Osteoblast (primary cell): ENCODE measurements at regions not wholly inside any gene's neighbourhood (a gene's known extent, or its start where the extent isn't known, plus 50 kb on each side); places are given as distances from the start of the nearest gene placed in this dataset.

ENCODE experiments used
- DNase-seq: peaks from one replicate; pipeline ENCODE4 v3.0.0; 2011; ENCODE audit warnings: low spot score, mixed read lengths; ENCODE audit not compliant: insufficient read length; ENCODE audit errors: missing footprints
- H2AFZ ChIP-seq: 2 replicates; pipeline ENCODE4 v1.6.0; 2011; ENCODE audit warnings: mild to moderate bottlenecking, low read length
- H3K27ac ChIP-seq: 2 replicates; pipeline ENCODE4 v1.5.1; 2011; ENCODE audit warnings: mild to moderate bottlenecking, low read depth, low read length, moderate library complexity
- H3K27me3 ChIP-seq: 2 replicates; pipeline ENCODE4 v1.6.0; 2012; ENCODE audit warnings: mild to moderate bottlenecking, control low read depth, inconsistent platforms, low read length, moderate library complexity; ENCODE audit not compliant: insufficient read depth
- H3K36me3 ChIP-seq: 2 replicates; pipeline ENCODE4 v1.5.1; 2011; ENCODE audit warnings: mild to moderate bottlenecking, low read length, control low read depth, moderate library complexity; ENCODE audit not compliant: insufficient read depth
- H3K4me1 ChIP-seq: 2 replicates; pipeline ENCODE4 v1.5.1; 2011; ENCODE audit warnings: mild to moderate bottlenecking, low read length, control low read depth, moderate library complexity; ENCODE audit not compliant: insufficient read depth
- H3K4me2 ChIP-seq: 2 replicates; pipeline ENCODE4 v1.6.0; 2011; ENCODE audit warnings: mild to moderate bottlenecking, low read length; ENCODE audit not compliant: insufficient read depth
- H3K4me3 ChIP-seq: fragments of 200-600 bp; sonication (generic); 3 replicates; pipeline ENCODE4 v1.5.1; 2012; ENCODE audit warnings: mild to moderate bottlenecking, low read length, inconsistent platforms; ENCODE audit not compliant: insufficient read depth
- H3K79me2 ChIP-seq: 2 replicates; pipeline ENCODE4 v1.6.0; 2012; ENCODE audit warnings: mild to moderate bottlenecking, low read length, control low read depth, inconsistent platforms; ENCODE audit not compliant: insufficient read depth
- H3K9me3 ChIP-seq: 2 replicates; pipeline ENCODE4 v1.5.1; 2011; ENCODE audit warnings: low read depth, low read length, control low read depth
- H4K20me1 ChIP-seq: 2 replicates; pipeline ENCODE4 v1.6.0; 2012; ENCODE audit warnings: mild to moderate bottlenecking, low read length, control low read depth; ENCODE audit not compliant: insufficient read depth
- TF ChIP-seq, protein P1 (sequence below): IDR thresholded peaks from 2 replicates; pipeline ENCODE4 v1.5.1; 2011; ENCODE audit warnings: mild to moderate bottlenecking, low read depth, low read length, moderate library complexity; ENCODE audit errors: extremely low read depth

DNA sequence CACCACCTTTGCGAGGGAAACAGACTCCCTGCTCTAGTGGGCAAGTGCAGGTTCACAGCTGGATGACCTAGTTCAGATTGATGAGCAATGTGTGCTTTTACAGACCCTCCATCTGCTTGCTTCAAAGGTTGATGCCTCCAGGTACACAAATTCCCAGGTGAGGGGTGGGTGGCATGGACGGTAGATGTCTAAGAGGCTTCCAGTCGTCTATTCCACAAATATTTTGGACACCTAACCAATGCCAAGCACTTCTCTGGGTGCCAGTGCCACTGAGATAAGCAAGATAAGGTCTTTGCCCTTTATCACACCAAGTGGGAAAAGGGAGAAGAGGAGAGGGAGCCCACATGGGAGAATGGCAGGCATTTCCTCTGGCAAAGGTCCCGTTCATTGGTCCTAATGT lies 316.6 kb upstream of the CDH5 start:
- Histone ChIP-seq H3K36me3 (no peaks in the 10 kb centered on the region), H3K79me2 (no peaks in the 10 kb centered on the region), H3K27ac (no peak overlapping the region), H4K20me1 (no peaks in the 10 kb centered on the region), H3K4me1 (peaks cover 3% of the 10 kb centered on the region), H3K9me3 (no peaks in the 10 kb centered on the region), H3K27me3 (no peaks in the 10 kb centered on the region), H3K4me2 (no peak overlapping the region), H3K4me3 (no peak overlapping the region), H2AFZ (no peak overlapping the region)
- no peak for DNase-seq
- TF ChIP-seq, protein P1, sequence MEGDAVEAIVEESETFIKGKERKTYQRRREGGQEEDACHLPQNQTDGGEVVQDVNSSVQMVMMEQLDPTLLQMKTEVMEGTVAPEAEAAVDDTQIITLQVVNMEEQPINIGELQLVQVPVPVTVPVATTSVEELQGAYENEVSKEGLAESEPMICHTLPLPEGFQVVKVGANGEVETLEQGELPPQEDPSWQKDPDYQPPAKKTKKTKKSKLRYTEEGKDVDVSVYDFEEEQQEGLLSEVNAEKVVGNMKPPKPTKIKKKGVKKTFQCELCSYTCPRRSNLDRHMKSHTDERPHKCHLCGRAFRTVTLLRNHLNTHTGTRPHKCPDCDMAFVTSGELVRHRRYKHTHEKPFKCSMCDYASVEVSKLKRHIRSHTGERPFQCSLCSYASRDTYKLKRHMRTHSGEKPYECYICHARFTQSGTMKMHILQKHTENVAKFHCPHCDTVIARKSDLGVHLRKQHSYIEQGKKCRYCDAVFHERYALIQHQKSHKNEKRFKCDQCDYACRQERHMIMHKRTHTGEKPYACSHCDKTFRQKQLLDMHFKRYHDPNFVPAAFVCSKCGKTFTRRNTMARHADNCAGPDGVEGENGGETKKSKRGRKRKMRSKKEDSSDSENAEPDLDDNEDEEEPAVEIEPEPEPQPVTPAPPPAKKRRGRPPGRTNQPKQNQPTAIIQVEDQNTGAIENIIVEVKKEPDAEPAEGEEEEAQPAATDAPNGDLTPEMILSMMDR = no peak

DNA sequence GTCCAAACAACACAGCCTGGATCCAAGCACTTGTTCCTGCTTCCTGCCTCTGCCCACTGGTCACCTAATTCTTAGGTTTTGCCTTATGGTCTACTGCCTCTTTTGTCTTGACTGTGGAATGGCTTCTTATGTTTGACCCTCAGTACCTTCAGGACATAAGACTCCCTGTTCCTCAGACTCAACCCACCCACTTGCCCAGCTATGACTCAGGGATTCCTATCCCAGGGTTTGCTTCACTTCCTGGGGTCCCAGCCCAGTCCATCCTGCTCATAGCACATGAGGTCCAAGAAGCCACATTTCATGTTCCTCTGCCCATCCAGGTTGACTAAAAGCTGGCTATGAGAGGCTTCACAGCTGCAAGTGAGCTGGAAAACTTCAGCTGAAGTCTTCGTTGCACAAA lies 320.9 kb upstream of the CDH5 start:
- H4K20me1 ChIP-seq = no peaks in the 10 kb centered on the region
- H3K27me3 ChIP-seq = no peaks in the 10 kb centered on the region
- H3K27ac ChIP-seq = no peak overlapping the region
- H3K79me2 ChIP-seq = no peaks in the 10 kb centered on the region
- no peaks in the 10 kb centered on the region for H3K36me3 ChIP-seq
- peaks cover 3% of the 10 kb centered on the region for H3K4me1 ChIP-seq
- H3K9me3 ChIP-seq = no peaks in the 10 kb centered on the region
- no peak for DNase-seq
- no peak overlapping the region for H3K4me2 ChIP-seq
- peak overlapping the region; percentile 20 for H2AFZ ChIP-seq
- TF ChIP-seq, protein P1 = no peak
- no peak overlapping the region for H3K4me3 ChIP-seq

DNA sequence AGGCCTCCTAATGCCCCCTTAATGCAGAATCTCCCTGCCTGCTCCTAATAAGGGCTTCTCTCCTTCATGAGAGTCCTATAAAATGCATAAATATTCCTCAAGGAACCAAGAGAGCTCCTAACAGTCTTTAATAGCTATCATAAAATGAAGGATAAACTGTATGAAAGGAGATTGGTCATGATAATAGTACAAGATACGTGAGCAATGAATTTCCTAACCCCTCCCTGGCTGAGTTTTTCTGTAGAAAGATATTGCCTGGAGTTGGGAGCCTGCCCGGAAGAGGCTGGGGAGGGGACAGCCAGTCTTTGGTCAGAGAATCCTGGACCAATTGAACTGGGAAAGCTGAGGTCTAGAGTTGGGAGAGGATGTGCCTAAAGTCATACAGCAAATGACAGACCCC lies 321.9 kb upstream of the CDH5 start:
- TF ChIP-seq, protein P1 = no peak
- no peak for DNase-seq
- Histone ChIP-seq H3K9me3 (no peaks in the 10 kb centered on the region), H3K79me2 (no peaks in the 10 kb centered on the region), H3K4me3 (no peak overlapping the region), H3K27me3 (no peaks in the 10 kb centered on the region), H3K27ac (no peak overlapping the region), H2AFZ (no peak overlapping the region), H3K4me2 (no peak overlapping the region), H3K36me3 (no peaks in the 10 kb centered on the region), H3K4me1 (peaks cover 3% of the 10 kb centered on the region), H4K20me1 (no peaks in the 10 kb centered on the region)

DNA sequence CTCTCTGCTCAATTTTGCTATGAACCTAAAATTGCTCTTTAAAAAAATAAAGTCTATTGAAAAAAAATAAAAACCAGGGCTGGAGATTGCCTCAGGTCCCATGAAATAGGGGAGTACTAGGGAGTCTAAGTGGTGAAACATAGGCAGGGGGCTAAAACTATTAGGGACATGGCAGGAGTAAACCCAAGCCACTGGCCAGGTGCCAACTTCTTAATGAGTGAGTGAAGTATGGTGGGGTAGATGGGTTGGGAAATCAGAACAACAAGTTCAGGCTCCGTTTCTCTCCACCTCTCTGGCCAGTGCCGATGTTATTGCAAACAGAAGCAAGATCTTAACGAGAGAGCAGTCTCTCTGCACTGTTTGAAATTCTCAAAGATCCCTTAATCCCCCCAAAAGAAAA lies 322.4 kb upstream of the CDH5 start:
- H2AFZ ChIP-seq = no peak overlapping the region
- no peaks in the 10 kb centered on the region for H3K9me3 ChIP-seq
- H3K79me2 ChIP-seq = no peaks in the 10 kb centered on the region
- no peak overlapping the region for H3K4me2 ChIP-seq
- H3K27ac ChIP-seq = no peak overlapping the region
- H3K36me3 ChIP-seq = no peaks in the 10 kb centered on the region
- DNase-seq = no peak
- no peak overlapping the region for H3K4me3 ChIP-seq
- H3K27me3 ChIP-seq = no peaks in the 10 kb centered on the region
- no peaks in the 10 kb centered on the region for H4K20me1 ChIP-seq
- TF ChIP-seq, protein P1 = no peak
- H3K4me1 ChIP-seq = peaks cover 3% of the 10 kb centered on the region
